CD14-positive monocyte (primary cell): ENCODE measurements at regions not wholly inside any gene's neighbourhood (a gene's known extent, or its start where the extent isn't known, plus 50 kb on each side); places are given as distances from the start of the nearest gene placed in this dataset.

Experiments used
- DNase-seq, 3 donors: peaks; one replicate each; pipeline ENCODE4 v3.0.0-alpha.2; 2011 to 2022
- H2AFZ ChIP-seq: 2 replicates; pipeline ENCODE4 v1.6.0; 2012; ENCODE audit warnings: mild to moderate bottlenecking, low read depth, low read length, inconsistent platforms; ENCODE audit not compliant: insufficient read depth, poor library complexity, severe bottlenecking
- H3K27ac ChIP-seq, 2 donors: 1 replicate in 1 of 2; 2 replicates in 1 of 2; pipeline ENCODE4 v1.5.1; 2012 to 2013; ENCODE audit warnings: low read length in 2 of 2, control low read depth in 1 of 2, inconsistent platforms in 1 of 2, low read depth in 1 of 2, mild to moderate bottlenecking in 1 of 2
- H3K27me3 ChIP-seq, 2 donors: one replicate each; pipeline versions ENCODE4 v1.6.0 to v1.6.1; 2011 to 2013; ENCODE audit warnings: low read length in 2 of 2; ENCODE audit not compliant: control insufficient read depth in 2 of 2, insufficient read depth in 2 of 2
- H3K36me3 ChIP-seq, 2 donors: replicated peaks in 1 of 2; 1 replicate in 1 of 2; 2 replicates in 1 of 2; pipeline versions ENCODE4 v1.5.1 to v1.6.1; 2012 to 2013; ENCODE audit warnings: low read length in 2 of 2, control low read depth in 1 of 2, inconsistent platforms in 1 of 2, mild to moderate bottlenecking in 1 of 2; ENCODE audit not compliant: insufficient read depth in 2 of 2, control insufficient read depth in 1 of 2
- H3K4me1 ChIP-seq, 2 donors: 1 replicate in 1 of 2; 2 replicates in 1 of 2; pipeline versions ENCODE4 v1.5.1 to v1.6.1; 2012 to 2013; ENCODE audit warnings: low read length in 2 of 2, control low read depth in 1 of 2, inconsistent platforms in 1 of 2, mild to moderate bottlenecking in 1 of 2, moderate library complexity in 1 of 2; ENCODE audit not compliant: insufficient read depth in 2 of 2, control insufficient read depth in 1 of 2
- H3K4me2 ChIP-seq: replicated peaks from 2 replicates; pipeline ENCODE3; 2012; ENCODE audit warnings: low read length, moderate library complexity, mild to moderate bottlenecking; ENCODE audit not compliant: poor library complexity, severe bottlenecking; ENCODE audit errors: extremely low read depth
- H3K4me3 ChIP-seq, 3 experiments: fragments of 200-600 bp in 1 of 3; sonication (generic) in 1 of 3; replicated peaks in 1 of 3; 1 replicate in 2 of 3; 2 replicates in 1 of 3; pipeline ENCODE4 v1.5.1; 2011 to 2013; ENCODE audit warnings: low read length in 3 of 3, mild to moderate bottlenecking in 3 of 3, control low read depth in 2 of 3, low read depth in 2 of 3, inconsistent platforms in 1 of 3, moderate library complexity in 1 of 3
- H3K79me2 ChIP-seq: 2 replicates; pipeline ENCODE4 v1.6.0; 2012; ENCODE audit warnings: mild to moderate bottlenecking, control low read depth, inconsistent platforms, low read length, moderate library complexity; ENCODE audit not compliant: insufficient read depth
- H3K9ac ChIP-seq: 2 replicates; pipeline ENCODE4 v1.6.0; 2017; ENCODE audit warnings: low read length, mild to moderate bottlenecking; ENCODE audit not compliant: insufficient read depth, poor library complexity, severe bottlenecking
- H3K9me3 ChIP-seq, 2 donors: replicated peaks in 1 of 2; 1 replicate in 1 of 2; 2 replicates in 1 of 2; pipeline versions ENCODE4 v1.5.1 to v1.6.1; 2012 to 2013; ENCODE audit warnings: low read length in 2 of 2, control low read depth in 1 of 2; ENCODE audit not compliant: control insufficient read depth in 1 of 2, insufficient read depth in 1 of 2
- H4K20me1 ChIP-seq: 2 replicates; pipeline ENCODE4 v1.6.0; 2012; ENCODE audit warnings: mild to moderate bottlenecking, low read length, control low read depth, moderate library complexity; ENCODE audit not compliant: insufficient read depth
- H3K27ac Mint-ChIP-seq, 7 donors: one replicate each; pipeline ENCODE4 v1.8.0; 2020; ENCODE audit warnings: mild to moderate bottlenecking in 7 of 7, mixed read lengths in 7 of 7, moderate library complexity in 6 of 7, inconsistent platforms in 2 of 7
- H3K27me3 Mint-ChIP-seq, 3 donors: one replicate each; pipeline ENCODE4 v1.8.0; 2021 to 2022; ENCODE audit warnings: low read depth in 3 of 3, mild to moderate bottlenecking in 3 of 3, mixed read lengths in 3 of 3, moderate library complexity in 3 of 3, inconsistent platforms in 1 of 3
- H3K36me3 Mint-ChIP-seq, 2 donors: one replicate each; pipeline ENCODE4 v1.8.0; 2020; ENCODE audit warnings: mixed read lengths in 2 of 2, inconsistent platforms in 1 of 2, mild to moderate bottlenecking in 1 of 2
- H3K4me1 Mint-ChIP-seq: one replicate; pipeline ENCODE4 v1.8.0; 2020; ENCODE audit warnings: mild to moderate bottlenecking, mixed read lengths
- H3K4me3 Mint-ChIP-seq, 2 donors: one replicate each; pipeline ENCODE4 v1.8.0; 2020; ENCODE audit warnings: mild to moderate bottlenecking in 2 of 2, mixed read lengths in 2 of 2, moderate library complexity in 1 of 2
- H3K9me3 Mint-ChIP-seq, 7 donors: one replicate each; pipeline ENCODE4 v1.8.0; 2020 to 2022; ENCODE audit warnings: mixed read lengths in 7 of 7, mild to moderate bottlenecking in 6 of 7, moderate library complexity in 6 of 7, inconsistent platforms in 2 of 7
- WGBS: methylation state at CpG from one replicate; pipeline ENCODE4 v1.1.5; 2013; ENCODE audit warnings: missing lambda C conversion rate; ENCODE audit not compliant: insufficient coverage; 5-methylcytosine and 5-hydroxymethylcytosine counted together
- intact Hi-C, 2 donors: fragments of 100-400 bp; cut with micrococcal nuclease; formaldehyde crosslinking; loops; one replicate each; pipeline versions ENCODE4 v1.15.0 to v1.15.1; 2023
- TF ChIP-seq, protein P1 (sequence below): fragments of 200-600 bp; IDR thresholded peaks from one replicate; pipeline ENCODE4 v1.8.0; 2022; ENCODE audit warnings: antibody characterized with exemption, mild to moderate bottlenecking

DNA sequence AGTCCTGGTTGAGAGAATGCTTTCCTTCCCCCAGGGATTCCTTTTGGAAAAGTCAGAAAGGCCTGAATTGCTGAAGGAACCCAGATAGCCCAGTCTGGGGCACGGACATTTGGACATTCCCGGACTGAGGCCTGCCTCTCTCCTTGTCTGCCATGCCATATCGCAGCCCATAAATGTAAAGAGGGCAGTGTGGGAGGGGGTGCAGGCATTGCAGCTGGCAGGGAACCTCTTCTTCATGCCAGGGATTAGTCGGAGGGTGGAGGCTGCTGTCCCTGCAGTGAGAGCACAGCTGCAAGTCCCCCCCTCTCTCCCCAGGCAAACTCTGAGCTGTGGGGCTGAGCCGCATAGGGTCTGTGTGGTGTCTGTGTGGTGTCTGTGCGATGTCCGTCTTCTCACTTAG, 486.0 kb upstream of the MKI67 start:
- TF ChIP-seq, protein P1, sequence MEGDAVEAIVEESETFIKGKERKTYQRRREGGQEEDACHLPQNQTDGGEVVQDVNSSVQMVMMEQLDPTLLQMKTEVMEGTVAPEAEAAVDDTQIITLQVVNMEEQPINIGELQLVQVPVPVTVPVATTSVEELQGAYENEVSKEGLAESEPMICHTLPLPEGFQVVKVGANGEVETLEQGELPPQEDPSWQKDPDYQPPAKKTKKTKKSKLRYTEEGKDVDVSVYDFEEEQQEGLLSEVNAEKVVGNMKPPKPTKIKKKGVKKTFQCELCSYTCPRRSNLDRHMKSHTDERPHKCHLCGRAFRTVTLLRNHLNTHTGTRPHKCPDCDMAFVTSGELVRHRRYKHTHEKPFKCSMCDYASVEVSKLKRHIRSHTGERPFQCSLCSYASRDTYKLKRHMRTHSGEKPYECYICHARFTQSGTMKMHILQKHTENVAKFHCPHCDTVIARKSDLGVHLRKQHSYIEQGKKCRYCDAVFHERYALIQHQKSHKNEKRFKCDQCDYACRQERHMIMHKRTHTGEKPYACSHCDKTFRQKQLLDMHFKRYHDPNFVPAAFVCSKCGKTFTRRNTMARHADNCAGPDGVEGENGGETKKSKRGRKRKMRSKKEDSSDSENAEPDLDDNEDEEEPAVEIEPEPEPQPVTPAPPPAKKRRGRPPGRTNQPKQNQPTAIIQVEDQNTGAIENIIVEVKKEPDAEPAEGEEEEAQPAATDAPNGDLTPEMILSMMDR = no peak
- intact Hi-C loops = no loop called here

DNA sequence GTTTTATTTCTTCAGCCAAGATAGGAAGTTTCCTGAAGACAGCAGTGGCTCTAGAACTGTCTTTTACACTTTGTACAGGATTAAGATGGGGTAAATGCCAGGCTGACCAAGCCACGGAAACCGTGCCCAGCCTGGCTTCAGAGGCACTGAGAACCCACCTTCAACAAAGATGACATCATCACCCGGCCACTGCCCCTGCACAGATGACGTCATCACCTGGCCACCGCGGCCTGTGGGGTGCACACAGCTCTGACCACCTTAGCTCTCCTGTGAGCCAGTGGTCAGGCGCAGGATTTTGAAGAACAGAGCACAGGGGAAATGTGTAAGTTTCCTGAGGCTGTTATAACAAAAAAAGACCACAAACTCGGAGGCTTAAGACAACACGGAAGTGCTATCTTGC, 486.4 kb upstream of the MKI67 start:
- no peaks in the 10 kb centered on the region for H3K9me3 ChIP-seq
- H3K4me2 ChIP-seq = no peak overlapping the region
- H2AFZ ChIP-seq = no peak overlapping the region
- H3K36me3 Mint-ChIP-seq = no peaks in the 10 kb centered on the region
- no peak overlapping the region for H3K27ac ChIP-seq
- H3K79me2 ChIP-seq = no peaks in the 10 kb centered on the region
- peaks cover 0 to 3% (median 3%) of the 10 kb centered on the region in 3 donors for H3K27me3 Mint-ChIP-seq
- no peaks in the 10 kb centered on the region for H3K27me3 ChIP-seq
- no peaks in the 10 kb centered on the region for H3K36me3 ChIP-seq
- H3K27ac Mint-ChIP-seq = no peak overlapping the region
- no peaks in the 10 kb centered on the region for H3K4me1 Mint-ChIP-seq
- H3K9me3 Mint-ChIP-seq = peaks cover 0 to 5% (median 0%) of the 10 kb centered on the region in 7 donors
- TF ChIP-seq, protein P1 = no peak
- H3K4me3 ChIP-seq = no peak overlapping the region
- DNase-seq = no peak
- H4K20me1 ChIP-seq = no peaks in the 10 kb centered on the region
- H3K4me1 ChIP-seq = no peaks in the 10 kb centered on the region
- H3K4me3 Mint-ChIP-seq = no peak overlapping the region
- H3K9ac ChIP-seq = no peak overlapping the region
- 78% methylated on average over 5 of the region's 9 CpGs for WGBS
- intact Hi-C loops = no loop called here

More for the DNA sequence above, 486.0 kb upstream of the MKI67 start:
- Histone ChIP-seq H4K20me1 (no peaks in the 10 kb centered on the region), H3K9me3 (no peaks in the 10 kb centered on the region), H3K36me3 (no peaks in the 10 kb centered on the region), H3K4me1 (no peaks in the 10 kb centered on the region), H3K79me2 (no peaks in the 10 kb centered on the region), H3K27ac (no peak overlapping the region), H3K27me3 (no peaks in the 10 kb centered on the region), H3K4me2 (no peak overlapping the region), H3K4me3 (no peak overlapping the region), H3K9ac (no peak overlapping the region), H2AFZ (no peak overlapping the region)
- H3K4me3 Mint-ChIP-seq = no peak overlapping the region
- no peak overlapping the region for H3K27ac Mint-ChIP-seq
- peaks cover 0 to 5% (median 0%) of the 10 kb centered on the region in 7 donors for H3K9me3 Mint-ChIP-seq
- H3K4me1 Mint-ChIP-seq = no peaks in the 10 kb centered on the region
- no peak for DNase-seq
- H3K27me3 Mint-ChIP-seq = peaks cover 0 to 3% (median 3%) of the 10 kb centered on the region in 3 donors
- no peaks in the 10 kb centered on the region for H3K36me3 Mint-ChIP-seq
- 90% methylated on average over 2 of the region's 7 CpGs for WGBS
